Right ventricle myocardium inferior (tissue), 1 donor: ENCODE measurements at regions not wholly inside any gene's neighbourhood (a gene's known extent, or its start where the extent isn't known, plus 50 kb on each side); places are given as distances from the start of the nearest gene placed in this dataset.

Source experiments
- ATAC-seq: fragments of 200-7000 bp; cut with Tn5 transposase; one replicate; pipeline ENCODE4 v1.9.1; 2020; ENCODE audit warnings: mild to moderate bottlenecking, moderate library complexity
- DNase-seq: peaks from one replicate; pipeline ENCODE4 v3.0.0; 2021; ENCODE audit errors: missing footprints
- intact Hi-C: fragments of 100-400 bp; cut with DNase I; formaldehyde crosslinking; loops from one replicate; pipeline ENCODE4 v1.11.0; 2022
- donor health status: DM: no; HTN: yes; CAD: no; lungs with severe emphysema.

- intact Hi-C loops, result no loop called here
- no peak for ATAC-seq
- DNase-seq, result no peak
Observed at GRCh38 chr1:198922638-198923430, 284.0 kb downstream of the PTPRC start.

- ATAC-seq (no peak), DNase-seq (no peak)
- intact Hi-C loops, result no loop called here
Observed at GRCh38 chr1:198923993-198924392, 285.2 kb downstream of the PTPRC start.

GRCh38 chr1:198925567-198925966 is 286.7 kb downstream of the PTPRC start:
- ATAC-seq, result no peak
- intact Hi-C loops, result no loop called here
- DNase-seq, result no peak

- DNase-seq, result no peak
- ATAC-seq, result no peak
- intact Hi-C loops, result no loop called here
Observed at GRCh38 chr1:198927129-198927528, 288.3 kb downstream of the PTPRC start.

GRCh38 chr1:198929111-198929604 is 290.3 kb downstream of the PTPRC start:
- DNase-seq, result no peak
- ATAC-seq, result no peak
- intact Hi-C loops, result no loop called here

- peak; percentile 69 for ATAC-seq
- intact Hi-C loops, result loop anchor here (10.0 kb wide), 1 partner anchor 255 kb away; no protein-coding TSS in a partner anchor
- DNase-seq, result no peak
Observed at GRCh38 chr1:198929961-198930599, 291.2 kb downstream of the PTPRC start.

DNA sequence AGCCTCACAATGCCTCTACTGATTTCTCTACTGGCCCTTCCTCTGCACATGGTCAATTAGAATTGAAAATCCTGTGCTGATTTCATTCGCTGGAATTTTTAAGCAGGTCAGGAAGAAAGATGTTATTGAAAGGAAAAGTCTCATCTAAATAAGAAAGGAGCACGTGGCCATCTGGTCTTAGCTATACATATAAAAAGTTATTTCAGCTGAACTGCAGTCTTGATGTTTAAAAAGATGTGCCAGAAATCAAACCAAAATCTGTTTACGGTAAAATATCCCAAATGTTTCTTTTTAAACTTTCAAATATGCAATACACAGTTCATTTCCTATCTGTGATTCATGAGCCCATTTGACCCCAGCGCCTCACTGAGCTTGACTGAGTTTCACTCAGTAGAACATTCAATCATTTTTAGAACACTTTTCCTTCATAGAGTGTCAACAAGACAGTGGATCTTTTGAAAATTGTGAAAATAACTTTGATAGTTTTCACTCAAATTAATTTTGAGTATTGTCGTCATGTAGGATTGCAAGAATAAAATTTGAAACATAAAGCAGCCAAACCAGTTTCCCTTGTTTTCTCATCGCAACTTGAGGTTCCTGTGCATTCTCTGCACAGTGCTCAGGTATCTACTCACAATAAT is 293.6 kb downstream of the PTPRC start:
- intact Hi-C loops, result loop anchor here (10.0 kb wide), 1 partner anchor 252 kb away; no protein-coding TSS in a partner anchor
- DNase-seq, result peak; percentile 57

DNA sequence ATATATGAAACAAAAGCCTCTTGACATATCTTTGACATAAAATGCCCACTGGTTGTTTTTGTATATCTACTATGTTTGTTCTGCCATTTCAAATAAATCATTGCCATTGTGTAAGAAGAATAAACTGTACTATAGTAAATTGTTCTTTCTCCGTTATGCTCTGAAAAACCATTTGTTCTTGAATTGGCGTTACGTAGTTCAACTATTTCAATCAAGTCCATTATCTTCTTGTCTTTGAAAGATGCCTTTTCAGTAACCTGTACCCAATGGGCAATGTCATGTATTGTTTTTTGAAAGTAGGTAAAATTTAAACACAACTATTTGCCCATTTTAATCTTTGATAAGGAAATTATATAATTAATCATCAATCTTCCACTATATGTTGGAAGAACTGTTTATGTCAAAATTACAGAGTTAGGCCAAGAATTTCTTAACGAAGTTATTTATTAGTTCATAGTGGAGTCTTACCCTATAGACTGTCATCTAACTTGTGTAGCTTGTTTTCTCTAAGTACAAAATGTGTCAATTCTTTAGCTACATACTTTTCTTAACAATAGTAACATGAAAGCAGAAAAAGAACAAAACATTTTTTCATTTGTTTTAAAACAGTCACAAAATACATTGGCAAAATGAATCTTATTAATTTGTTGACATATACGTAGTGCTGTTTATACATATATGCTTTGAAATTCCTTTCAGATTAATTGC is 294.8 kb downstream of the PTPRC start:
- ATAC-seq, result no peak
- no peak for DNase-seq
- intact Hi-C loops, result loop anchor here (10.0 kb wide), 1 partner anchor 251 kb away; no protein-coding TSS in a partner anchor

More for the DNA sequence above, 293.6 kb downstream of the PTPRC start:
- ATAC-seq, result no peak

DNA sequence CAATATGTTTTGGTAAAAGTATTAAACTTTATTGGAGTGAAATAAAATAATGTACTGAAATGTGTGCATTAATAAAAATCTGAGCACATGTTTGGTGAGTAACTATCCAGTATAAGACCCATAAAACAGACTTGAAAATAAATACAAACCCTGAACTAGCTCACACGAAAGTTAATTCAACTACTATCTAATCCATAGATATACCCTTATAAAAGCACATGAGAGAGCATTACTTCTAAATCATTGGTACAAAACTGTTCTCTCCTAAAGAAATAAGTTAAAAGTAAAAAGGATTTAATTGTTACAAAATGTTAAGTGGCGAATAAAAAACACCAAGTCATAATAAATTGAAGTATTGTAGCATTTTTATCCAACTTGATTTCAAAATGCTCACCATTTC is 295.6 kb downstream of the PTPRC start:
- DNase-seq (no peak), ATAC-seq (no peak)
- intact Hi-C loops, result loop anchor here (10.0 kb wide), 1 partner anchor 250 kb away; no protein-coding TSS in a partner anchor

DNA sequence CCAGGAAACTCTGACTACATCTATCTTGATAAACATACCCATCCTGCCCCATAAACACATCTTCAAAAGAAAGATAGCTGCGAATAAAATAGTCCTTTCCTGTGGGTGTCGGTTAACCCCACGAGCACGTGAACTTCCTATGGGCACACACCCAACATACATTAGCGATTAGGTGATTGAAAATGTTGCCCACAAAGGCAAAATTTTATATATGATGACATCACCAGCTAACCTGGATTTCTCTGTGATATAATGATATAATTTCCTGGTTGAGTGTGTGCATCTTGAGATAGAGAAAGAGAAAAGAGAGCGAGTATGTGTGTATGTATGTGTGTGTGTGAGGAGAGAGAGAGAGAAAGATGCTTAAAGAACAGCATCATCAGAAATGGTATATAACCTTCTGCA is 296.1 kb downstream of the PTPRC start:
- DNase-seq (no peak), ATAC-seq (no peak)
- intact Hi-C loops, result loop anchor here (5.0 to 10.0 kb wide), 3 partner anchors 43 to 250 kb away; no protein-coding TSS in a partner anchor

GRCh38 chr1:198935306-198935921 is 296.6 kb downstream of the PTPRC start:
- peak; percentile 47 for ATAC-seq
- intact Hi-C loops, result loop anchor here (5.0 to 10.0 kb wide), 3 partner anchors 43 to 249 kb away; no protein-coding TSS in a partner anchor
- peak; percentile 79 for DNase-seq

DNA sequence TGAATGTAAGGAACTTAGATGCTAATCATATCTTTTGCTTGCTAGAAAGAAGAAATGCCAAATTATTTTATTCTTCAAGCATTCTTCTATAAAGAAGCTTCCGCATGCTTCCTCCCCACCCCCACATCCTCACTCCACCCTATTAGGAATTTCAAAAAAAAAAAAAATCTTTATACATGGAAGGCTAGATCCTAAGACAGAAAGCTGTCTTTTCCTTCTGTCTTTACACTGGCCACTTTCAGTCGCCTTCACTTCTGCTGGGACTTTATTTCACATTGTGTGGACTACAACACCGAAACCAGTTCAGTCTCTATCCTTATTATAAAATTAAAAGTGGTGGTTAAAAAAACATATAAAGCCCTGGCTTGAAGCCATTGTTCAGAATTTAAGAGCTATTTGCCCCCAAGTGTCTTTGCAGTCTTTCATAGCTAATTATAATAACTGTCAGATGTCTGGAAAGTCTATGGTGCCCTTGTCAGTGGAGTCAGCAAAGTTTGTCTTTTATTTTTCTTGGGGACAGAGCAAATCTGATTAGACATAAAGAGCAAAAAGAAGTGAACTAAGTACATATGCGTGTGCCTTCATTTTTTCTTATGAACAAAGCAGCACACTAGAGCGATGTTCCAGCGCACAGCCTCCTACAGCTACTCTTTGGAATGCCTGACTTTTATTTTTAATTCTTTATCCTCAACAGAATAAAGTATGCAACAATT is 297.7 kb downstream of the PTPRC start:
- intact Hi-C loops, result loop anchor here (2.0 to 10.0 kb wide), 4 partner anchors 44 to 248 kb away; no protein-coding TSS in a partner anchor
- no peak for DNase-seq

DNA sequence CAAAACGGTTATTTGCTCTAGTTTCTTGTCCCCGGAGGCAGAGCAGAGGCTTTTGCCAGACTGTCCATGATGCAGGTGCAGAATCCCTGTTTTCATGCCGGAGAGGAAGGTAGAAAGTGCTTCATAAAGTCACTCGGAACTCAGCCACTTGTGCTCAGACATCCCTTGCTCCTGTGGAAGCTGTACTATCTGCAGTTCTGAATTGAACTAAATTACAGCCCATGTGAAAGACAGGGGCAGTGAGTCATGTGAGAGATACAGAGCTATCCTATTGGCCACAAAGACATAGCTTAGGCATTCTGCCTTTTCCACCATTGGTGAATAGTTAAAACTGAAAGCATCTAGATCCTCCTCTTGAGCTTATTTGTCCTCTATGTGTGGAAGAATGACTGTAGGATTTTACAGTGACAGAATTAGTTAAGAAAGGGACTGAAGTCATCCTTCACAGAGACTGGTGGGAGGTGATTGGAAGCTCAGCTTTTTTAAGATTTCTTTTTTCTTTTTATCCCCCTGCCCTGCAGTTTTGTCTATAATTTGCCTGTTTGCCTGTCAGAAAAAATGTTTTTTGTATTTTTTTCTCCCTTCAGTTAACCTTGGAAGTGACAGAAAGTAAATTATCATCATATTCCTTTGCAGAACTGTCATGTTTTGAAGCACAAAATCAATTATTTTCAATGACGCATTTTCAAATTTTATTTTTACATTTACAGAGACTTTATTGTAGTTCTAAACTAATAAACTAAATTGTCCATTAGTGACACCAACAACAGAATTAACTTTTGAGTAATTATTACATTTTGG is 298.6 kb downstream of the PTPRC start:
- DNase-seq, result peak; percentile 49
- intact Hi-C loops, result loop anchor here (2.0 to 10.0 kb wide), 4 partner anchors 45 to 247 kb away; no protein-coding TSS in a partner anchor
- peak; percentile 98 for ATAC-seq

More for the DNA sequence above, 297.7 kb downstream of the PTPRC start:
- peak; percentile 65 for ATAC-seq

DNA sequence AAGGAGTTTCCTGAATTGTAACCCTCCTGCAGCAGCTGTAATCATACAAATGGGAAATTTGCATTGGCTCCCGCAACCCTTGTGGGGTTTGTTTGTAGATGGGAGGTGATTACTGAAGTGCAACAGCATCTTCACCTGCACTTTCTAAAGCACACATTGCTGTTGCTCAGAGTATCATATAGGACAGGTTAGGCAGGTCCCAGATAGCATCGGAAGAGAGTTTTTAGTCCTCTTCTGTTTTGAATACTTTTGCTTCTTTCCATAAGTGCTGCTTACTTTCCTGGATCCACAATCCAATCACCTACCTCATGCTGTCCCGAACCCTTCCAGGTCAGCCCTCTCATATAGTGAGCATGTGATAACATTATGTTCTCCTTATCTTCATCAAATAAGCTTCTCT is 300.4 kb downstream of the PTPRC start:
- intact Hi-C loops, result loop anchor here (5.0 to 10.0 kb wide), 3 partner anchors 47 to 246 kb away; no protein-coding TSS in a partner anchor
- no peak for ATAC-seq
- no peak for DNase-seq

DNA sequence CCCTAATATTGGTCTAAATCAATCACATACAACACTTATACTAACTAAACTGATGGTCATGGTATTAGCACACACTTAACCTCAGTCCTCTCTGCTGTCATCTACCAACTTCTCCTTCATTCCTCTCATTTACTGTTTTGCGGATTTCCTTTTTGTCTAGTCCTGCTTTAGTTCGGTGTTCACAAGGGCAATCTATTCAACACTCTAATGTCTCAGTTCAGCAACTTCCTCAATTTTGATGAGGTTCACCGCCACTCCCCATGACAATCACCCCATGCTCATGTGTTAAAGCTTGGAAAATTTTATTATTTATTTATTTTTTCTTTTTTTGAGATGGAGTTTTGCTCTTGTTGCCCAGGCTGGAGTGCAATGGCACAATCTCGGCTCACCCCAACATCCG is 301.1 kb downstream of the PTPRC start:
- intact Hi-C loops, result loop anchor here (5.0 to 10.0 kb wide), 3 partner anchors 48 to 245 kb away; no protein-coding TSS in a partner anchor
- DNase-seq (no peak), ATAC-seq (no peak)

- intact Hi-C loops, result no loop called here
- DNase-seq (no peak), ATAC-seq (no peak)
Observed at GRCh38 chr1:198942466-198942865, 303.6 kb downstream of the PTPRC start.
